GM23338 (cell line): ENCODE measurements at regions not wholly inside any gene's neighbourhood (a gene's known extent, or its start where the extent isn't known, plus 50 kb on each side); places are given as distances from the start of the nearest gene placed in this dataset.

Experiments used
- ATAC-seq: fragments of 200-7000 bp; cut with Tn5 transposase; 3 replicates; pipeline ENCODE4 v1.9.1; 2020
- DNase-seq: peaks from one replicate; pipeline ENCODE4 v3.0.0-alpha.2; 2015; ENCODE audit warnings: low spot score
- H2AFZ ChIP-seq: fragments of 200-600 bp; sonication (generic); 2 replicates; pipeline ENCODE4 v1.8.0; 2016; ENCODE audit warnings: antibody characterized with exemption, mild to moderate bottlenecking, moderate library complexity
- H3F3A ChIP-seq: fragments of 200-600 bp; sonication (generic); replicated peaks from 2 replicates; pipeline ENCODE4 v1.8.0; 2017; ENCODE audit warnings: antibody characterized with exemption, mixed run types, low read depth
- H3K27ac ChIP-seq: fragments of 200-600 bp; sonication (generic); 2 replicates; pipeline ENCODE4 v1.6.1; 2016; ENCODE audit warnings: low read depth
- H3K27me3 ChIP-seq: fragments of 200-600 bp; sonication (generic); 2 replicates; pipeline ENCODE4 v1.8.0; 2016; ENCODE audit warnings: mild to moderate bottlenecking, mixed run types, moderate library complexity; ENCODE audit not compliant: insufficient read depth
- H3K36me3 ChIP-seq: fragments of 200-600 bp; sonication (generic); 2 replicates; pipeline ENCODE4 v1.8.0; 2016; ENCODE audit warnings: mild to moderate bottlenecking; ENCODE audit not compliant: insufficient read depth
- H3K4me1 ChIP-seq: fragments of 200-600 bp; sonication (generic); 2 replicates; pipeline ENCODE4 v1.8.0; 2016; ENCODE audit warnings: mild to moderate bottlenecking, moderate library complexity; ENCODE audit not compliant: insufficient read depth
- H3K4me2 ChIP-seq: fragments of 200-600 bp; sonication (generic); 2 replicates; pipeline ENCODE4 v1.7.1; 2017; ENCODE audit warnings: mixed run types
- H3K4me3 ChIP-seq: fragments of 200-600 bp; sonication (generic); 2 replicates; pipeline ENCODE4 v1.6.1; 2016; ENCODE audit warnings: mixed run types
- H3K79me2 ChIP-seq: fragments of 200-600 bp; sonication (generic); replicated peaks from 2 replicates; pipeline ENCODE4 v1.8.0; 2017; ENCODE audit warnings: mild to moderate bottlenecking; ENCODE audit not compliant: insufficient read depth
- H3K9me2 ChIP-seq: fragments of 200-600 bp; sonication (generic); 2 replicates; pipeline ENCODE4 v1.8.0; 2017; ENCODE audit not compliant: insufficient read depth
- H4K20me1 ChIP-seq: fragments of 200-600 bp; sonication (generic); replicated peaks from 2 replicates; pipeline ENCODE4 v1.8.0; 2017; ENCODE audit warnings: mild to moderate bottlenecking; ENCODE audit not compliant: insufficient read depth
- H3K27ac Mint-ChIP-seq: 2 replicates; pipeline ENCODE4 v1.8.0; 2020; ENCODE audit warnings: inconsistent platforms, mild to moderate bottlenecking, moderate library complexity, mixed read lengths
- H3K27me3 Mint-ChIP-seq: 3 replicates; pipeline ENCODE4 v1.8.0; 2022; ENCODE audit warnings: low read depth, mild to moderate bottlenecking, moderate library complexity, mixed read lengths, inconsistent platforms; ENCODE audit not compliant: insufficient read depth, poor library complexity
- H3K36me3 Mint-ChIP-seq: 3 replicates; pipeline ENCODE4 v1.8.0; 2021; ENCODE audit warnings: low read depth, mild to moderate bottlenecking, inconsistent platforms, moderate library complexity, mixed read lengths
- H3K4me1 Mint-ChIP-seq: 3 replicates; pipeline ENCODE4 v1.8.0; 2020; ENCODE audit warnings: mild to moderate bottlenecking, inconsistent platforms, mixed read lengths
- H3K4me3 Mint-ChIP-seq: 3 replicates; pipeline ENCODE4 v1.8.0; 2021; ENCODE audit warnings: moderate library complexity, mild to moderate bottlenecking, inconsistent platforms, mixed read lengths
- H3K9me3 Mint-ChIP-seq: 3 replicates; pipeline ENCODE4 v1.8.0; 2020; ENCODE audit warnings: moderate library complexity, mild to moderate bottlenecking, inconsistent platforms, mixed read lengths
- CTCF ChIP-seq, 2 experiments: fragments of 200-600 bp in 1 of 2; sonication (generic) in 1 of 2; conservative IDR thresholded peaks; 2 replicates each; pipeline versions ENCODE4 v1.5.1 to v1.6.1; 2016 to 2017; ENCODE audit warnings: antibody characterized with exemption in 2 of 2, low read depth in 2 of 2, mild to moderate bottlenecking in 2 of 2, moderate library complexity in 1 of 2
- ETS1 ChIP-seq: IDR thresholded peaks from 2 replicates; pipeline ENCODE4 v1.6.1; 2016; ENCODE audit warnings: antibody characterized with exemption
- EZH2 ChIP-seq: fragments of 200-600 bp; sonication (generic); IDR thresholded peaks from one replicate; pipeline ENCODE4 v1.8.0; 2017; ENCODE audit warnings: antibody characterized with exemption, mild to moderate bottlenecking, low read depth; ENCODE audit not compliant: unreplicated experiment
- EZH2phosphoT487 ChIP-seq: fragments of 200-600 bp; sonication (generic); IDR thresholded peaks from one replicate; pipeline ENCODE4 v1.8.1; 2018; ENCODE audit warnings: antibody characterized with exemption; ENCODE audit not compliant: unreplicated experiment
- JUNB ChIP-seq: IDR thresholded peaks from one replicate; pipeline ENCODE4 v1.6.1; 2016; ENCODE audit warnings: antibody characterized with exemption; ENCODE audit not compliant: unreplicated experiment
- NANOG ChIP-seq: IDR thresholded peaks from 2 replicates; pipeline ENCODE4 v1.6.1; 2016; ENCODE audit warnings: antibody characterized with exemption, borderline replicate concordance
- POLR2AphosphoS5 ChIP-seq: IDR thresholded peaks from 2 replicates; pipeline ENCODE4 v1.6.1; 2016; ENCODE audit warnings: antibody characterized with exemption, low read depth
- REST ChIP-seq: IDR thresholded peaks from one replicate; pipeline ENCODE4 v1.6.1; 2018; ENCODE audit warnings: antibody characterized with exemption; ENCODE audit not compliant: unreplicated experiment
- STAT1 ChIP-seq: IDR thresholded peaks from one replicate; pipeline ENCODE4 v1.6.1; 2016; ENCODE audit warnings: antibody characterized with exemption; ENCODE audit not compliant: unreplicated experiment
- ZNF462 ChIP-seq: fragments of 250-450 bp; sonication (Bioruptor Pico); IDR thresholded peaks from 2 replicates; pipeline ENCODE4 v1.5.0; 2020; ENCODE audit warnings: mild to moderate bottlenecking, moderate library complexity

GRCh38 chr4:141786946-141787345 lies 150.6 kb downstream of the IL15 start (continued):
- TF ChIP-seq ETS1, result no peak
- TF ChIP-seq EZH2phosphoT487, result no peak
- no peak for TF ChIP-seq NANOG

GRCh38 chr4:141788169-141788915 lies 152.0 kb downstream of the IL15 start:
- ATAC-seq (no peak), DNase-seq (no peak)
- H3K36me3 Mint-ChIP-seq, result no peaks in the 10 kb centered on the region
- no peaks in the 10 kb centered on the region for H3F3A ChIP-seq
- H3K27me3 ChIP-seq, result no peaks in the 10 kb centered on the region
- no peak overlapping the region for H3K4me2 ChIP-seq
- no peaks in the 10 kb centered on the region for H3K79me2 ChIP-seq
- no peaks in the 10 kb centered on the region for H3K4me1 ChIP-seq
- no peaks in the 10 kb centered on the region for H4K20me1 ChIP-seq
- no peaks in the 10 kb centered on the region for H3K27me3 Mint-ChIP-seq
- no peak overlapping the region for H3K4me3 Mint-ChIP-seq
- no peak overlapping the region for H3K27ac Mint-ChIP-seq
- no peak overlapping the region for H3K4me3 ChIP-seq
- H3K4me1 Mint-ChIP-seq, result no peaks in the 10 kb centered on the region; the same call in 2 of the 3 replicates
- H3K27ac ChIP-seq, result no peak overlapping the region
- H3K9me3 Mint-ChIP-seq, result peaks cover under 1% of the 10 kb centered on the region; the same call in 1 of the 3 replicates
- H3K36me3 ChIP-seq, result no peaks in the 10 kb centered on the region
- no peak overlapping the region for H2AFZ ChIP-seq
- H3K9me2 ChIP-seq, result peaks cover 7% of the 10 kb centered on the region
- TF ChIP-seq JUNB, result no peak
- no peak for TF ChIP-seq POLR2AphosphoS5
- no peak for TF ChIP-seq ETS1
- TF ChIP-seq NANOG, result no peak
- TF ChIP-seq CTCF (conservative IDR thresholded peaks at IDR 0.05; ENCODE audit: low read depth in 2 of 2), result no peak
- TF ChIP-seq ZNF462 (CRISPR knock-in tag), result no peak
- TF ChIP-seq EZH2, result no peak
- no peak for TF ChIP-seq STAT1
- no peak for TF ChIP-seq REST
